K562 (cell line): ENCODE measurements at regions not wholly inside any gene's neighbourhood (a gene's known extent, or its start where the extent isn't known, plus 50 kb on each side); places are given as distances from the start of the nearest gene placed in this dataset.

Experiments used
- ATAC-seq: fragments of 200-7000 bp; cut with Tn5 transposase; 3 replicates; pipeline ENCODE4 v1.9.1; 2020; ENCODE audit warnings: moderate library complexity
- BruUV-seq: library from RNA; stranded (reverse); fragments of 400-500 nt; replicated peaks from 2 replicates; lab custom pipeline; 2021; lab: Mats Ljungman, UMichigan
- CTCF ChIA-PET: fragments of 300-600 bp; formaldehyde crosslinking; extraction: SDS; loops from one replicate; lab custom pipeline; 2021; ENCODE audit warnings: low intra/inter-chr PET ratio; lab: Yijun Ruan, JAX
- POLR2A ChIA-PET: fragments of 300-600, 350-650 bp; sonication (Branson Sonifier 250); formaldehyde crosslinking; extraction: SDS; loops from one replicate; lab custom pipeline; 2021; ENCODE audit warnings: antibody characterized with exemption, inconsistent platforms; lab: Yijun Ruan, JAX
- DNase-seq, 4 experiments: peaks; one replicate each; pipeline versions ENCODE4 v3.0.0 to v3.0.0-alpha.2; 2011 to 2018; ENCODE audit warnings: low spot score in 3 of 4, mixed read lengths in 3 of 4; ENCODE audit errors: extremely low read depth in 1 of 4
- FAIRE-seq: peaks from 2 replicates; lab custom pipeline; 2011; peaks lifted over from hg19 to GRCh38; lab: Jason Lieb, UNC
- H2AFZ ChIP-seq: 2 replicates; pipeline ENCODE4 v1.6.0; 2011; ENCODE audit warnings: low read depth, low read length, control low read depth, inconsistent platforms
- H3K27ac ChIP-seq: fragments of 200-600 bp; 3 replicates; pipeline ENCODE4 v1.8.0; 2011; ENCODE audit warnings: low read depth, mild to moderate bottlenecking, control low read depth, inconsistent platforms, low read length, moderate library complexity, mixed read lengths; ENCODE audit errors: extremely low read depth
- H3K27me3 ChIP-seq, 2 experiments: fragments of 300-600 bp in 1 of 2; 2 replicates in 1 of 2; 3 replicates in 1 of 2; pipeline versions ENCODE4 v1.6.0 to v1.8.0; 2011; ENCODE audit warnings: inconsistent platforms in 2 of 2, low read length in 2 of 2, mild to moderate bottlenecking in 1 of 2, mixed read lengths in 1 of 2, moderate library complexity in 1 of 2; ENCODE audit not compliant: control insufficient read depth in 2 of 2, insufficient read depth in 2 of 2
- H3K36me3 ChIP-seq: fragments of 300-600 bp; 3 replicates; pipeline ENCODE4 v1.8.0; 2011; ENCODE audit warnings: mild to moderate bottlenecking, low read length, inconsistent platforms; ENCODE audit not compliant: control insufficient read depth, insufficient read depth
- H3K4me1 ChIP-seq, 2 experiments: fragments of 200-600 bp in 1 of 2; replicated peaks in 1 of 2; 2 replicates in 1 of 2; 3 replicates in 1 of 2; pipeline versions ENCODE4 v1.5.1 to v1.8.0; 2011; ENCODE audit warnings: inconsistent platforms in 2 of 2, low read length in 2 of 2, mild to moderate bottlenecking in 1 of 2, mixed read lengths in 1 of 2, moderate library complexity in 1 of 2; ENCODE audit not compliant: control insufficient read depth in 2 of 2, insufficient read depth in 2 of 2
- H3K4me2 ChIP-seq: 2 replicates; pipeline ENCODE4 v1.6.1; 2011; ENCODE audit warnings: low read length, control low read depth, inconsistent platforms, mixed read lengths; ENCODE audit not compliant: insufficient read depth
- H3K4me3 ChIP-seq: fragments of 200-600 bp; sonication (generic), shearing (Covaris generic); 2 replicates; pipeline ENCODE4 v1.5.1; 2016; ENCODE audit warnings: control low read depth, inconsistent platforms
- H3K79me2 ChIP-seq: fragments of 200-600 bp; 3 replicates; pipeline ENCODE4 v1.8.0; 2011; ENCODE audit warnings: low read length, inconsistent platforms; ENCODE audit not compliant: control insufficient read depth, insufficient read depth
- H3K9ac ChIP-seq, 2 experiments: 2 replicates each; pipeline versions ENCODE4 v1.6.0 to v1.6.1; 2011; ENCODE audit warnings: low read depth in 2 of 2, low read length in 2 of 2, control low read depth in 1 of 2, inconsistent platforms in 1 of 2, mild to moderate bottlenecking in 1 of 2, mixed read lengths in 1 of 2; ENCODE audit not compliant: insufficient read depth in 1 of 2
- H3K9me1 ChIP-seq: one replicate; pipeline ENCODE4 v1.6.0; 2011; ENCODE audit warnings: inconsistent platforms, mild to moderate bottlenecking, low read length, moderate library complexity; ENCODE audit not compliant: control insufficient read depth, insufficient read depth
- H3K9me3 ChIP-seq: replicated peaks from 2 replicates; pipeline ENCODE4 v1.5.1; 2011; ENCODE audit warnings: low read depth, low read length, inconsistent platforms; ENCODE audit not compliant: control insufficient read depth, insufficient read depth
- H4K20me1 ChIP-seq: replicated peaks from 2 replicates; pipeline ENCODE4 v1.6.1; 2011; ENCODE audit warnings: low read length, inconsistent platforms, mixed read lengths; ENCODE audit not compliant: control insufficient read depth, insufficient read depth
- ARHGAP35 ChIP-seq: fragments of 450-650 bp; IDR thresholded peaks from 2 replicates; pipeline ENCODE4 v1.6.1; 2018; ENCODE audit not compliant: partially characterized antibody
- FOXA3 ChIP-seq, 2 experiments: fragments of 450-650 bp in 1 of 2; sonication (generic) in 1 of 2; formaldehyde crosslinking; IDR thresholded peaks in 1 of 2; conservative IDR thresholded peaks in 1 of 2; 2 replicates each; pipeline versions ENCODE4 v1.4.0 to v1.8.0; 2020 to 2022; ENCODE audit warnings: mild to moderate bottlenecking in 2 of 2, missing genetic modification reagents in 1 of 2
- KDM2B ChIP-seq: fragments of 250-450 bp; sonication (Bioruptor Pico); IDR thresholded peaks from 2 replicates; pipeline ENCODE4 v1.8.0; 2021; ENCODE audit warnings: mild to moderate bottlenecking, moderate library complexity
- SETDB1 ChIP-seq: IDR thresholded peaks from one replicate; pipeline ENCODE4 v1.6.1; 2012; ENCODE audit warnings: low read length, control low read depth, inconsistent platforms
- ZNF224 ChIP-seq: sonication (generic); formaldehyde crosslinking; IDR thresholded peaks from 2 replicates; pipeline ENCODE4 v1.8.0; 2022; ENCODE audit warnings: mild to moderate bottlenecking, missing genetic modification reagents
- ZNF778 ChIP-seq: fragments of 450-650 bp; formaldehyde crosslinking; IDR thresholded peaks from 2 replicates; pipeline ENCODE4 v1.4.0; 2020; ENCODE audit warnings: mild to moderate bottlenecking, moderate library complexity
- WGBS: fragments of 100-300 bp; shearing (Covaris generic); methylation state at CpG from one replicate; pipeline ENCODE4 v1.1.6; 2016; ENCODE audit warnings: low coverage, mixed read lengths; ENCODE audit not compliant: insufficient coverage; ENCODE audit errors: missing lambda C conversion rate; 5-methylcytosine and 5-hydroxymethylcytosine counted together
- in situ Hi-C: fragments of 300-500 bp; cut with MboI; formaldehyde crosslinking; loops from 4 replicates; pipeline ENCODE4 v1.15.0; 2018; ENCODE audit warnings: inconsistent platforms, mixed read lengths
- intact Hi-C: fragments of 100-400 bp; cut with micrococcal nuclease; formaldehyde crosslinking; loops from 2 replicates; pipeline ENCODE4 v1.14.2; 2022
- TF ChIP-seq, protein P1 (sequence below): fragments of 200-400 bp; formaldehyde crosslinking; IDR thresholded peaks from 2 replicates; pipeline ENCODE4 v1.6.1; 2017; ENCODE audit warnings: mild to moderate bottlenecking, low read depth, low read length, moderate library complexity

DNA sequence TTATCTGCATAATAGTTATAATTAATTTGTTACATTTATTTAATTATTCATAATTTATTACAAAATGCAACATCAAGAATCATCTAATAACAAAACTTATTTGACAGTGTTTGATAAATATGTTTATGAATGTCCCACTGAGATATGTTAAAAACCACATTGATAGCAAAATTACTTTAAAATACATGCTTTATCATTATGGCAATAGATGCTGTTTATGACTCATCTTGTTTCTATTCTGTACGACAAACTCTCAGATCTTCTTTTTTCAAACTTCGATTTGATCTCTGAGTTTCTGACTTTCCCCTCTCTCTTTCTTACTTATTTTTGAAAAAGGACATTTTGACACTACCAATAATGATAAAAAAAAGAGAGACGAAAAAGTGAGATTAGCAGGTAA is 56.8 kb upstream of the LRRK2 start (continued):
- TF ChIP-seq, protein P1, sequence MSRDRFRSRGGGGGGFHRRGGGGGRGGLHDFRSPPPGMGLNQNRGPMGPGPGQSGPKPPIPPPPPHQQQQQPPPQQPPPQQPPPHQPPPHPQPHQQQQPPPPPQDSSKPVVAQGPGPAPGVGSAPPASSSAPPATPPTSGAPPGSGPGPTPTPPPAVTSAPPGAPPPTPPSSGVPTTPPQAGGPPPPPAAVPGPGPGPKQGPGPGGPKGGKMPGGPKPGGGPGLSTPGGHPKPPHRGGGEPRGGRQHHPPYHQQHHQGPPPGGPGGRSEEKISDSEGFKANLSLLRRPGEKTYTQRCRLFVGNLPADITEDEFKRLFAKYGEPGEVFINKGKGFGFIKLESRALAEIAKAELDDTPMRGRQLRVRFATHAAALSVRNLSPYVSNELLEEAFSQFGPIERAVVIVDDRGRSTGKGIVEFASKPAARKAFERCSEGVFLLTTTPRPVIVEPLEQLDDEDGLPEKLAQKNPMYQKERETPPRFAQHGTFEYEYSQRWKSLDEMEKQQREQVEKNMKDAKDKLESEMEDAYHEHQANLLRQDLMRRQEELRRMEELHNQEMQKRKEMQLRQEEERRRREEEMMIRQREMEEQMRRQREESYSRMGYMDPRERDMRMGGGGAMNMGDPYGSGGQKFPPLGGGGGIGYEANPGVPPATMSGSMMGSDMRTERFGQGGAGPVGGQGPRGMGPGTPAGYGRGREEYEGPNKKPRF: no peak
- TF ChIP-seq ZNF224 (CRISPR knock-in tag) (no peak), SETDB1 (no peak), ZNF778 (CRISPR knock-in tag) (no peak), FOXA3 (CRISPR knock-in tag; conservative IDR thresholded peaks at IDR 0.05 in 1 of 2, IDR thresholded peaks at IDR 0.05 in 1 of 2) (no peak), ARHGAP35 (no peak)

DNA sequence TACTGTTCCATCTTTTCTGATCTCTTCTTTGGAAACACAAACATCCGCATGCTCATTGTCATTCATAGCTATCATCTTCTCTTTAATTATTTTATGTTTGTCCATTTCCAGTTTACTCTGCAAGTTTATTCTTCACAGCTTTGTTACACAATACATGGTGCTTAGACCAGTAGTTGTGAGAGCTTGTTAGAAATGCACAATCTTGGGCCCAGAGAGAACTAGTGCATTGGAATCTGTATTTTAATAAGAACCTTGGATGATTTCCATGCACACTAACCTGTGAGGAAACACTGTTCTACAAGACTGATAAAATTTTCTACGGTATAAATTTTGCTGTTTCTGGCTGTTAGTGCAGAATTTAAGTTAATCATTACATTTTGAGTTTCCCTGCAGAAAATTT is 59.3 kb upstream of the SLC2A13 start:
- no peak overlapping the region for H3K4me3 ChIP-seq
- no peak overlapping the region for H3K9ac ChIP-seq
- ChIA-PET POLR2A (no interaction called here), CTCF (no interaction called here)
- no peak overlapping the region for H3K27ac ChIP-seq
- no peaks in the 10 kb centered on the region for H3K9me1 ChIP-seq
- BruUV-seq: no TSS peak
- intact Hi-C loops (no loop called here), in situ Hi-C loops (loop anchor here (25.0 kb wide), 1 partner anchor 747 kb away; no protein-coding TSS in a partner anchor)
- no peaks in the 10 kb centered on the region for H3K27me3 ChIP-seq
- no peaks in the 10 kb centered on the region for H4K20me1 ChIP-seq
- ATAC-seq: no peak
- no peak overlapping the region for H3K4me2 ChIP-seq
- no peaks in the 10 kb centered on the region for H3K4me1 ChIP-seq
- H3K9me3 ChIP-seq: no peaks in the 10 kb centered on the region
- 18% methylated on average over 2 of the region's 2 CpGs for WGBS
- DNase-seq: no peak
- TF ChIP-seq KDM2B (CRISPR knock-in tag): no peak
- no peaks in the 10 kb centered on the region for H3K36me3 ChIP-seq
- no peaks in the 10 kb centered on the region for H3K79me2 ChIP-seq
- no peak overlapping the region for H2AFZ ChIP-seq
- no peak for FAIRE-seq
